Esophagus squamous epithelium (tissue), 5 donors: ENCODE measurements at regions not wholly inside any gene's neighbourhood (a gene's known extent, or its start where the extent isn't known, plus 50 kb on each side); places are given as distances from the start of the nearest gene placed in this dataset.

Source experiments
- DNase-seq: peaks from one replicate; lab custom pipeline; 2025; lab: John Stamatoyannopoulos, UW
- H3K27ac ChIP-seq, 4 donors: fragments of 200-600 bp; sonication (generic); one replicate each; pipeline ENCODE4 v1.5.1; 2016 to 2019; ENCODE audit warnings: mild to moderate bottlenecking in 1 of 4
- H3K27me3 ChIP-seq, 4 donors: fragments of 200-600 bp; sonication (generic); 1 replicate in 3 of 4; 2 replicates in 1 of 4; pipeline versions ENCODE4 v1.5.1 to v1.6.0; 2017 to 2021; ENCODE audit warnings: antibody characterized with exemption in 1 of 4
- H3K36me3 ChIP-seq, 3 donors: fragments of 200-600 bp; sonication (generic); one replicate each; pipeline ENCODE4 v1.5.1; 2016 to 2019
- H3K4me1 ChIP-seq, 3 donors: fragments of 200-600 bp; sonication (generic); one replicate each; pipeline ENCODE4 v1.5.1; 2017 to 2019
- H3K4me3 ChIP-seq, 4 donors: fragments of 200-600 bp; sonication (generic); 1 replicate in 3 of 4; 2 replicates in 1 of 4; pipeline ENCODE4 v1.5.1; 2016 to 2019; ENCODE audit warnings: mild to moderate bottlenecking in 2 of 4, moderate library complexity in 1 of 4
- H3K9me3 ChIP-seq, 3 donors: fragments of 200-600 bp; sonication (generic); one replicate each; pipeline ENCODE4 v1.5.1; 2016 to 2019
- CTCF ChIP-seq, 6 experiments: fragments of 450-650 bp in 4 of 6; fragments of 200-600 bp in 2 of 6; sonication (generic) in 2 of 6; IDR thresholded peaks; one replicate each; pipeline ENCODE4 v1.5.1; 2016 to 2019; ENCODE audit warnings: antibody characterized with exemption in 6 of 6, mild to moderate bottlenecking in 4 of 6, moderate library complexity in 4 of 6
- POLR2A ChIP-seq, 4 donors: fragments of 450-650 bp; IDR thresholded peaks; one replicate each; pipeline ENCODE4 v1.6.1; 2017; ENCODE audit warnings: antibody characterized with exemption in 4 of 4, mild to moderate bottlenecking in 4 of 4, moderate library complexity in 3 of 4
- WGBS, 2 donors: methylation state at CpG; one replicate each; pipeline ENCODE4 v1.1.5; 2018; 5-methylcytosine and 5-hydroxymethylcytosine counted together
- intact Hi-C: fragments of 100-400 bp; cut with DNase I; formaldehyde crosslinking; loops from one replicate; pipeline ENCODE4 v1.15.0; 2022
- donor health status: DM: yes; HTN: yes; CAD: no.

- H3K4me1 ChIP-seq: no peaks in the 10 kb centered on the region
- H3K27me3 ChIP-seq: no peaks in the 10 kb centered on the region
- no peak overlapping the region for H3K27ac ChIP-seq
- intact Hi-C loops: no loop called here
- H3K36me3 ChIP-seq: no peaks in the 10 kb centered on the region
- WGBS, 2 donors: 78 to 90% methylated on average over 6 of the region's 6 CpGs
- DNase-seq: no peak
- TF ChIP-seq CTCF (IDR thresholded peaks at IDR 0.05) (no peak), POLR2A (IDR thresholded peaks at IDR 0.05) (no peak)
- H3K4me3 ChIP-seq: no peak overlapping the region
- H3K9me3 ChIP-seq: no peaks in the 10 kb centered on the region
These were observed 105.1 kb downstream of the TRMT11 start for GRCh38 chr6:126091466-126091865.

- Histone ChIP-seq H3K4me3 (no peak overlapping the region), H3K27ac (no peak overlapping the region), H3K9me3 (no peaks in the 10 kb centered on the region), H3K4me1 (no peaks in the 10 kb centered on the region), H3K27me3 (no peaks in the 10 kb centered on the region), H3K36me3 (no peaks in the 10 kb centered on the region)
- intact Hi-C loops: no loop called here
- TF ChIP-seq POLR2A (IDR thresholded peaks at IDR 0.05) (no peak), CTCF (IDR thresholded peaks at IDR 0.05) (no peak)
- DNase-seq: no peak
- WGBS, 2 donors: 48 to 86% methylated on average over 2 of the region's 2 CpGs
These were observed 106.8 kb downstream of the TRMT11 start for GRCh38 chr6:126093108-126093507.

GRCh38 chr6:126094411-126094810 lies 108.1 kb downstream of the TRMT11 start:
- no peak overlapping the region for H3K4me3 ChIP-seq
- H3K36me3 ChIP-seq: no peaks in the 10 kb centered on the region
- 53 to 56% methylated on average over 4 of the region's 4 CpGs for WGBS, 2 donors
- TF ChIP-seq POLR2A (IDR thresholded peaks at IDR 0.05): no peak
- TF ChIP-seq CTCF (IDR thresholded peaks at IDR 0.05): no peak
- no peaks in the 10 kb centered on the region for H3K4me1 ChIP-seq
- H3K9me3 ChIP-seq: no peaks in the 10 kb centered on the region
- no peaks in the 10 kb centered on the region for H3K27me3 ChIP-seq
- no peak for DNase-seq
- no peak overlapping the region for H3K27ac ChIP-seq
- intact Hi-C loops: no loop called here

GRCh38 chr6:126100386-126100785 lies 114.0 kb downstream of the TRMT11 start:
- no peaks in the 10 kb centered on the region for H3K27me3 ChIP-seq
- no peaks in the 10 kb centered on the region for H3K4me1 ChIP-seq
- no peak for DNase-seq
- intact Hi-C loops: no loop called here
- H3K36me3 ChIP-seq: no peaks in the 10 kb centered on the region
- H3K4me3 ChIP-seq: no peak overlapping the region
- H3K27ac ChIP-seq: no peak overlapping the region
- H3K9me3 ChIP-seq: no peaks in the 10 kb centered on the region
- TF ChIP-seq POLR2A (IDR thresholded peaks at IDR 0.05) (no peak), CTCF (IDR thresholded peaks at IDR 0.05) (no peak)
- WGBS, 2 donors: 62 to 65% methylated on average over 4 of the region's 4 CpGs

GRCh38 chr6:126102358-126102757 lies 116.0 kb downstream of the TRMT11 start:
- H3K36me3 ChIP-seq: no peaks in the 10 kb centered on the region
- H3K4me3 ChIP-seq: no peak overlapping the region
- TF ChIP-seq CTCF (IDR thresholded peaks at IDR 0.05) (no peak), POLR2A (IDR thresholded peaks at IDR 0.05) (no peak)
- H3K9me3 ChIP-seq: no peaks in the 10 kb centered on the region
- intact Hi-C loops: no loop called here
- 77 to 90% methylated on average over 5 of the region's 5 CpGs for WGBS, 2 donors
- no peak overlapping the region for H3K27ac ChIP-seq
- H3K27me3 ChIP-seq: no peaks in the 10 kb centered on the region
- DNase-seq: no peak
- H3K4me1 ChIP-seq: no peaks in the 10 kb centered on the region
